ENCODE measurements at regions not wholly inside any gene's neighbourhood (a gene's known extent, or its start where the extent isn't known, plus 50 kb on each side); places are given as distances from the start of the nearest gene placed in this dataset.

DNA sequence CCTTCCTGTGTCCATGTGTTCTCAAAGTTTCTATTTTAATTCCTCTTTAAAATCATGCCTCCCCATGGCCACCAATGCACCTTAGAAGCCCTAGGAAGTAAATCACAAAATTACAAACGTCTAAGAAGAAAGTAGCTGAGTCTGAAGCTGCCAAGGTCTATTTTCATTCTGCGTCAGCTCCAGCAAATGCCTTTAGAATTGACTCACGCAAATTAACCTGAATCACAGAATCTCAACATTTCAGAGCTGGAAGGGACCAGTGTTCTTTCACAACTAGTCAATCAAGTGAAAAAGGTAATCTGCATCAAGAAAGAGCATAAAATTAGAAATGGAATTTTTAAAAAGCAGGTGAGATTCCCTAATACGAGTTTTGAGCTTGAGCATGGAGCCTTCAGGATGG is 1017.6 kb downstream of the SORCS3 start:
- Histone ChIP-seq H3K4me3 (no peak overlapping the region), H3K27me3 (replicated peaks; ENCODE audit: insufficient read depth) (no peaks in the 10 kb centered on the region), H3K27ac (no peak overlapping the region), H3K4me1 (replicated peaks) (no peaks in the 10 kb centered on the region), H3K9me3 (no peaks in the 10 kb centered on the region), H3K36me3 (no peaks in the 10 kb centered on the region)
- intact Hi-C loops (cut with DNase I): no loop called here
- TF ChIP-seq, protein P1, sequence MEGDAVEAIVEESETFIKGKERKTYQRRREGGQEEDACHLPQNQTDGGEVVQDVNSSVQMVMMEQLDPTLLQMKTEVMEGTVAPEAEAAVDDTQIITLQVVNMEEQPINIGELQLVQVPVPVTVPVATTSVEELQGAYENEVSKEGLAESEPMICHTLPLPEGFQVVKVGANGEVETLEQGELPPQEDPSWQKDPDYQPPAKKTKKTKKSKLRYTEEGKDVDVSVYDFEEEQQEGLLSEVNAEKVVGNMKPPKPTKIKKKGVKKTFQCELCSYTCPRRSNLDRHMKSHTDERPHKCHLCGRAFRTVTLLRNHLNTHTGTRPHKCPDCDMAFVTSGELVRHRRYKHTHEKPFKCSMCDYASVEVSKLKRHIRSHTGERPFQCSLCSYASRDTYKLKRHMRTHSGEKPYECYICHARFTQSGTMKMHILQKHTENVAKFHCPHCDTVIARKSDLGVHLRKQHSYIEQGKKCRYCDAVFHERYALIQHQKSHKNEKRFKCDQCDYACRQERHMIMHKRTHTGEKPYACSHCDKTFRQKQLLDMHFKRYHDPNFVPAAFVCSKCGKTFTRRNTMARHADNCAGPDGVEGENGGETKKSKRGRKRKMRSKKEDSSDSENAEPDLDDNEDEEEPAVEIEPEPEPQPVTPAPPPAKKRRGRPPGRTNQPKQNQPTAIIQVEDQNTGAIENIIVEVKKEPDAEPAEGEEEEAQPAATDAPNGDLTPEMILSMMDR (IDR thresholded peaks at IDR 0.05): no peak
- TF ChIP-seq POLR2AphosphoS5 (IDR thresholded peaks at IDR 0.05) (no peak), POLR2A (IDR thresholded peaks at IDR 0.05) (no peak)
- WGBS: 63% methylated on average over 4 of the region's 4 CpGs
- no peak for DNase-seq (ENCODE audit: low spot score)

DNA sequence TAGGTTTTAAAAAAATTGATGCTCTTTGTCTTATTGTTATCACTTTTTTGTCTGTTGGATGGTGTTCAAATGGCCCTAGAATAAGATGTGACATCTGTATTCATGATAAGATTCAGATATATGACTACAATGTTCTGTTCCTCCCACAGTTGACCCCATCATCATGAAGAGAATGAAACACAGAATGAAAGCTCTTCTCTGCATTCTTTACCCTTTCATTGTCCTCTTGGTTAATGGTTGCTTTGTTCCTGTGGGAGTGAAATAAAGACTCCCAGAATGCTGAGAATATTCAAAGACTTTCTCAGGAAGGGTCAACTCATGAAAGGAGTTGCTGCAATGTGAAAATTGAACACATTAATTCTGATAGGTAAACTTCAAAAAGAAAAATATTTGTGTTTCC is 1015.8 kb downstream of the SORCS3 start:
- no peak for DNase-seq (ENCODE audit: low spot score)
- intact Hi-C loops (cut with DNase I): no loop called here

GRCh38 chr10:105650306-105650705 is 1009.2 kb downstream of the SORCS3 start:
- intact Hi-C loops (cut with DNase I): no loop called here
- no peaks in the 10 kb centered on the region for H3K4me1 ChIP-seq (replicated peaks)
- no peaks in the 10 kb centered on the region for H3K9me3 ChIP-seq
- no peak for TF ChIP-seq POLR2A (IDR thresholded peaks at IDR 0.05)
- H3K36me3 ChIP-seq: no peaks in the 10 kb centered on the region
- no peak for DNase-seq (ENCODE audit: low spot score)
- H3K27ac ChIP-seq: no peak overlapping the region
- no peak overlapping the region for H3K4me3 ChIP-seq
- 64% methylated on average over 3 of the region's 3 CpGs for WGBS
- no peaks in the 10 kb centered on the region for H3K27me3 ChIP-seq (replicated peaks; ENCODE audit: insufficient read depth)

More for the DNA sequence above, 1015.8 kb downstream of the SORCS3 start:
- H3K4me3 ChIP-seq: no peak overlapping the region
- H3K4me1 ChIP-seq (replicated peaks): no peaks in the 10 kb centered on the region
- TF ChIP-seq POLR2A (IDR thresholded peaks at IDR 0.05) (no peak), POLR2AphosphoS5 (IDR thresholded peaks at IDR 0.05) (no peak)
- TF ChIP-seq, protein P1 (IDR thresholded peaks at IDR 0.05): no peak
- H3K27me3 ChIP-seq (replicated peaks; ENCODE audit: insufficient read depth): no peaks in the 10 kb centered on the region
- no peaks in the 10 kb centered on the region for H3K9me3 ChIP-seq
- no peak overlapping the region for H3K27ac ChIP-seq
- no peaks in the 10 kb centered on the region for H3K36me3 ChIP-seq

- no peaks in the 10 kb centered on the region for H3K36me3 ChIP-seq
- no peak overlapping the region for H3K4me3 ChIP-seq
- 63% methylated on average over 1 of the region's 1 CpG for WGBS
- H3K27me3 ChIP-seq (replicated peaks; ENCODE audit: insufficient read depth): no peaks in the 10 kb centered on the region
- intact Hi-C loops (cut with DNase I): no loop called here
- no peak overlapping the region for H3K27ac ChIP-seq
- no peak for DNase-seq (ENCODE audit: low spot score)
- no peaks in the 10 kb centered on the region for H3K9me3 ChIP-seq
- TF ChIP-seq POLR2A (IDR thresholded peaks at IDR 0.05): no peak
- TF ChIP-seq, protein P1 (IDR thresholded peaks at IDR 0.05): no peak
- no peak for TF ChIP-seq POLR2AphosphoS5 (IDR thresholded peaks at IDR 0.05)
- no peaks in the 10 kb centered on the region for H3K4me1 ChIP-seq (replicated peaks)
Observed at GRCh38 chr10:105647354-105647753, 1006.3 kb downstream of the SORCS3 start.

GRCh38 chr10:105644978-105645377 is 1003.9 kb downstream of the SORCS3 start:
- no peak overlapping the region for H3K4me3 ChIP-seq
- TF ChIP-seq, protein P1 (IDR thresholded peaks at IDR 0.05): no peak
- TF ChIP-seq POLR2AphosphoS5 (IDR thresholded peaks at IDR 0.05) (no peak), POLR2A (IDR thresholded peaks at IDR 0.05) (no peak)
- no peak overlapping the region for H3K27ac ChIP-seq
- H3K27me3 ChIP-seq (replicated peaks; ENCODE audit: insufficient read depth): no peaks in the 10 kb centered on the region
- no peak for DNase-seq (ENCODE audit: low spot score)
- H3K9me3 ChIP-seq: no peaks in the 10 kb centered on the region
- intact Hi-C loops (cut with DNase I): no loop called here
- H3K4me1 ChIP-seq (replicated peaks): no peaks in the 10 kb centered on the region
- WGBS: 74% methylated on average over 2 of the region's 2 CpGs
- no peaks in the 10 kb centered on the region for H3K36me3 ChIP-seq
